ENCODE measurements at regions not wholly inside any gene's neighbourhood (a gene's known extent, or its start where the extent isn't known, plus 50 kb on each side); places are given as distances from the start of the nearest gene placed in this dataset.

DNA sequence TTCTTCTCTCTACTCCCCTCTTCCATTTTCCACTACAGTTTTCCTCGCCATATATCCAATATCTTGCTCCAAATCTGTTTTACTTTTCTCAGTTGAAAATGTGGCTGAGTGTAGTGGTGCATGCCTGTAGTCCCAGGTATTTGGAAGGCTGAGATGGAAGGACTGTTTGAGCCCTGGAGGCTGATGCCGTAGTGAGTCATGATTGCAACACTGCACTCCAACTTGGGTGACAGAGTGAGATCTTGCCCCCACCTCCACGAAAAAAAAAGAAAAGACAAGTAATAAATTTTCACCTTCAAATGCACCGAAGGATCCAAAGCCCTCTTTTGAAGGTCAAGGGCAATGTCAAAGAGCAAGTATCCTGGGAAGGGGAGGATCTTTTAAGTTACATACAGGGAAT is 592.3 kb downstream of the TMEM114 start:
- Histone ChIP-seq H3K27me3 (ENCODE audit: insufficient read depth) (no peaks in the 10 kb centered on the region), H3K79me2 (replicated peaks; ENCODE audit: insufficient read depth) (no peaks in the 10 kb centered on the region), H3K9me2 (ENCODE audit: insufficient read depth) (no peaks in the 10 kb centered on the region), H3F3A (replicated peaks; ENCODE audit: low read depth) (no peaks in the 10 kb centered on the region), H3K36me3 (ENCODE audit: insufficient read depth) (0 out of 2 replicates have a peak, but pooled peaks cover 4% of the 10 kb centered on the region), H3K4me2 (no peak overlapping the region), H3K4me3 (no peak overlapping the region), H3K27ac (ENCODE audit: low read depth) (no peak overlapping the region), H4K20me1 (replicated peaks; ENCODE audit: insufficient read depth) (no peaks in the 10 kb centered on the region), H2AFZ (no peak overlapping the region), H3K4me1 (ENCODE audit: insufficient read depth) (no peaks in the 10 kb centered on the region)
- H3K4me3 Mint-ChIP-seq, result no peak overlapping the region
- no peak overlapping the region for H3K27ac Mint-ChIP-seq
- TF ChIP-seq, protein P1, sequence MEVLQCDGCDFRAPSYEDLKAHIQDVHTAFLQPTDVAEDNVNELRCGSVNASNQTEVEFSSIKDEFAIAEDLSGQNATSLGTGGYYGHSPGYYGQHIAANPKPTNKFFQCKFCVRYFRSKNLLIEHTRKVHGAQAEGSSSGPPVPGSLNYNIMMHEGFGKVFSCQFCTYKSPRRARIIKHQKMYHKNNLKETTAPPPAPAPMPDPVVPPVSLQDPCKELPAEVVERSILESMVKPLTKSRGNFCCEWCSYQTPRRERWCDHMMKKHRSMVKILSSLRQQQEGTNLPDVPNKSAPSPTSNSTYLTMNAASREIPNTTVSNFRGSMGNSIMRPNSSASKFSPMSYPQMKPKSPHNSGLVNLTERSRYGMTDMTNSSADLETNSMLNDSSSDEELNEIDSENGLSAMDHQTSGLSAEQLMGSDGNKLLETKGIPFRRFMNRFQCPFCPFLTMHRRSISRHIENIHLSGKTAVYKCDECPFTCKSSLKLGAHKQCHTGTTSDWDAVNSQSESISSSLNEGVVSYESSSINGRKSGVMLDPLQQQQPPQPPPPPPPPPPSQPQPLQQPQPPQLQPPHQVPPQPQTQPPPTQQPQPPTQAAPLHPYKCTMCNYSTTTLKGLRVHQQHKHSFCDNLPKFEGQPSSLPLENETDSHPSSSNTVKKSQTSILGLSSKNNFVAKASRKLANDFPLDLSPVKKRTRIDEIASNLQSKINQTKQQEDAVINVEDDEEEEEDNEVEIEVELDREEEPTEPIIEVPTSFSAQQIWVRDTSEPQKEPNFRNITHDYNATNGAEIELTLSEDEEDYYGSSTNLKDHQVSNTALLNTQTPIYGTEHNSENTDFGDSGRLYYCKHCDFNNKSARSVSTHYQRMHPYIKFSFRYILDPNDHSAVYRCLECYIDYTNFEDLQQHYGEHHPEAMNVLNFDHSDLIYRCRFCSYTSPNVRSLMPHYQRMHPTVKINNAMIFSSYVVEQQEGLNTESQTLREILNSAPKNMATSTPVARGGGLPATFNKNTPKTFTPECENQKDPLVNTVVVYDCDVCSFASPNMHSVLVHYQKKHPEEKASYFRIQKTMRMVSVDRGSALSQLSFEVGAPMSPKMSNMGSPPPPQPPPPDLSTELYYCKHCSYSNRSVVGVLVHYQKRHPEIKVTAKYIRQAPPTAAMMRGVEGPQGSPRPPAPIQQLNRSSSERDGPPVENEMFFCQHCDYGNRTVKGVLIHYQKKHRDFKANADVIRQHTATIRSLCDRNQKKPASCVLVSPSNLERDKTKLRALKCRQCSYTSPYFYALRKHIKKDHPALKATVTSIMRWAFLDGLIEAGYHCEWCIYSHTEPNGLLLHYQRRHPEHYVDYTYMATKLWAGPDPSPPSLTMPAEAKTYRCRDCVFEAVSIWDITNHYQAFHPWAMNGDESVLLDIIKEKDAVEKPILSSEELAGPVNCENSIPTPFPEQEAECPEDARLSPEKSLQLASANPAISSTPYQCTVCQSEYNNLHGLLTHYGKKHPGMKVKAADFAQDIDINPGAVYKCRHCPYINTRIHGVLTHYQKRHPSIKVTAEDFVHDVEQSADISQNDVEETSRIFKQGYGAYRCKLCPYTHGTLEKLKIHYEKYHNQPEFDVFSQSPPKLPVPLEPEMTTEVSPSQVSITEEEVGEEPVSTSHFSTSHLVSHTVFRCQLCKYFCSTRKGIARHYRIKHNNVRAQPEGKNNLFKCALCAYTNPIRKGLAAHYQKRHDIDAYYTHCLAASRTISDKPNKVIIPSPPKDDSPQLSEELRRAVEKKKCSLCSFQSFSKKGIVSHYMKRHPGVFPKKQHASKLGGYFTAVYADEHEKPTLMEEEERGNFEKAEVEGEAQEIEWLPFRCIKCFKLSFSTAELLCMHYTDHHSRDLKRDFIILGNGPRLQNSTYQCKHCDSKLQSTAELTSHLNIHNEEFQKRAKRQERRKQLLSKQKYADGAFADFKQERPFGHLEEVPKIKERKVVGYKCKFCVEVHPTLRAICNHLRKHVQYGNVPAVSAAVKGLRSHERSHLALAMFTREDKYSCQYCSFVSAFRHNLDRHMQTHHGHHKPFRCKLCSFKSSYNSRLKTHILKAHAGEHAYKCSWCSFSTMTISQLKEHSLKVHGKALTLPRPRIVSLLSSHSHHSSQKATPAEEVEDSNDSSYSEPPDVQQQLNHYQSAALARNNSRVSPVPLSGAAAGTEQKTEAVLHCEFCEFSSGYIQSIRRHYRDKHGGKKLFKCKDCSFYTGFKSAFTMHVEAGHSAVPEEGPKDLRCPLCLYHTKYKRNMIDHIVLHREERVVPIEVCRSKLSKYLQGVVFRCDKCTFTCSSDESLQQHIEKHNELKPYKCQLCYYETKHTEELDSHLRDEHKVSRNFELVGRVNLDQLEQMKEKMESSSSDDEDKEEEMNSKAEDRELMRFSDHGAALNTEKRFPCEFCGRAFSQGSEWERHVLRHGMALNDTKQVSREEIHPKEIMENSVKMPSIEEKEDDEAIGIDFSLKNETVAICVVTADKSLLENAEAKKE (CRISPR knock-in tag; IDR thresholded peaks at IDR 0.05), result no peak
- TF ChIP-seq ZNF331 (CRISPR knock-in tag; IDR thresholded peaks at IDR 0.05; ENCODE audit: low read depth), result no peak
- TF ChIP-seq EZH2 (IDR thresholded peaks at IDR 0.05; ENCODE audit: low read depth, unreplicated experiment), result no peak
- no peak for TF ChIP-seq JUNB (IDR thresholded peaks at IDR 0.05; ENCODE audit: unreplicated experiment)
- no peak for TF ChIP-seq CREB1 (CRISPR knock-in tag; IDR thresholded peaks at IDR 0.05; ENCODE audit: low read depth)
- no peak for TF ChIP-seq NANOG (IDR thresholded peaks at IDR 0.05; ENCODE audit: borderline replicate concordance)
- H3K27me3 Mint-ChIP-seq (ENCODE audit: insufficient read depth, low read depth, poor library complexity), result peaks cover 7% of the 10 kb centered on the region
- DNase-seq (ENCODE audit: low spot score) (no peak), ATAC-seq (no peak)
- H3K4me1 Mint-ChIP-seq, result no peaks in the 10 kb centered on the region
- peaks cover 22% of the 10 kb centered on the region; the same call in 2 of the 3 replicates for H3K9me3 Mint-ChIP-seq
- H3K36me3 Mint-ChIP-seq (ENCODE audit: low read depth), result no peaks in the 10 kb centered on the region; the same call in 2 of the 3 replicates

DNA sequence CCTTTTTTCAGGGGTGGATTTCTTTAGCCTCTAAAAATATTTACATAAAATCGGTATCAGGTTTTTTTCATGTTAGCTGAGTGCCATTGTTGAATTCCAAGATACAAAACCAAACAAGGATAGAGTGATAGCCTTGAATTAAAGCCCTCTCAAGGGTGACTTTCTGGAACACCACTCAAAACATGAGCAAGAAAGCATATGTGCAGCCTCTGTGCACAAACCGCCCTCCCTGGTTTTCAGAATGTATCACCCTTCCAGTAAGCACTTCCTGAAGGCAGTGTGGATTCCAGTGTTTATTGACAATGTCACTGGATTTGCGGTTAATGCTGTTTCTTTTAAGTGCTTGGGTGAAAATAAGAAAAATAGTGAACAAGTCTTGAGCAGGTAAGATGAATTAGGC is 597.7 kb downstream of the TMEM114 start:
- peaks cover 4% of the 10 kb centered on the region for H3K27me3 Mint-ChIP-seq (ENCODE audit: insufficient read depth, low read depth, poor library complexity)
- H3K36me3 ChIP-seq (ENCODE audit: insufficient read depth), result no peaks in the 10 kb centered on the region
- H4K20me1 ChIP-seq (replicated peaks; ENCODE audit: insufficient read depth), result no peaks in the 10 kb centered on the region
- H3K4me3 ChIP-seq, result no peak overlapping the region
- H3K79me2 ChIP-seq (replicated peaks; ENCODE audit: insufficient read depth), result no peaks in the 10 kb centered on the region
- H3K27ac ChIP-seq (ENCODE audit: low read depth), result no peak overlapping the region
- no peak overlapping the region for H3K27ac Mint-ChIP-seq
- no peaks in the 10 kb centered on the region for H3F3A ChIP-seq (replicated peaks; ENCODE audit: low read depth)
- no peaks in the 10 kb centered on the region for H3K36me3 Mint-ChIP-seq (ENCODE audit: low read depth)
- H3K4me2 ChIP-seq, result no peak overlapping the region
- H3K4me1 ChIP-seq (ENCODE audit: insufficient read depth), result no peaks in the 10 kb centered on the region
- H3K9me3 Mint-ChIP-seq, result peaks cover 8% of the 10 kb centered on the region; the same call in 2 of the 3 replicates
- H3K4me1 Mint-ChIP-seq, result no peaks in the 10 kb centered on the region
- H3K27me3 ChIP-seq (ENCODE audit: insufficient read depth), result no peaks in the 10 kb centered on the region
- no peak for ATAC-seq
- no peaks in the 10 kb centered on the region for H3K9me2 ChIP-seq (ENCODE audit: insufficient read depth)
- H3K4me3 Mint-ChIP-seq, result no peak overlapping the region
- H2AFZ ChIP-seq, result no peak overlapping the region
- DNase-seq (ENCODE audit: low spot score), result no peak
- TF ChIP-seq STAT1 (IDR thresholded peaks at IDR 0.05; ENCODE audit: unreplicated experiment) (no peak), EZH2phosphoT487 (IDR thresholded peaks at IDR 0.05; ENCODE audit: unreplicated experiment) (no peak), EZH2 (IDR thresholded peaks at IDR 0.05; ENCODE audit: low read depth, unreplicated experiment) (no peak), POLR2AphosphoS5 (IDR thresholded peaks at IDR 0.05; ENCODE audit: low read depth) (no peak), CREB1 (CRISPR knock-in tag; IDR thresholded peaks at IDR 0.05; ENCODE audit: low read depth) (no peak), NANOG (IDR thresholded peaks at IDR 0.05; ENCODE audit: borderline replicate concordance) (no peak)
- TF ChIP-seq, protein P2, sequence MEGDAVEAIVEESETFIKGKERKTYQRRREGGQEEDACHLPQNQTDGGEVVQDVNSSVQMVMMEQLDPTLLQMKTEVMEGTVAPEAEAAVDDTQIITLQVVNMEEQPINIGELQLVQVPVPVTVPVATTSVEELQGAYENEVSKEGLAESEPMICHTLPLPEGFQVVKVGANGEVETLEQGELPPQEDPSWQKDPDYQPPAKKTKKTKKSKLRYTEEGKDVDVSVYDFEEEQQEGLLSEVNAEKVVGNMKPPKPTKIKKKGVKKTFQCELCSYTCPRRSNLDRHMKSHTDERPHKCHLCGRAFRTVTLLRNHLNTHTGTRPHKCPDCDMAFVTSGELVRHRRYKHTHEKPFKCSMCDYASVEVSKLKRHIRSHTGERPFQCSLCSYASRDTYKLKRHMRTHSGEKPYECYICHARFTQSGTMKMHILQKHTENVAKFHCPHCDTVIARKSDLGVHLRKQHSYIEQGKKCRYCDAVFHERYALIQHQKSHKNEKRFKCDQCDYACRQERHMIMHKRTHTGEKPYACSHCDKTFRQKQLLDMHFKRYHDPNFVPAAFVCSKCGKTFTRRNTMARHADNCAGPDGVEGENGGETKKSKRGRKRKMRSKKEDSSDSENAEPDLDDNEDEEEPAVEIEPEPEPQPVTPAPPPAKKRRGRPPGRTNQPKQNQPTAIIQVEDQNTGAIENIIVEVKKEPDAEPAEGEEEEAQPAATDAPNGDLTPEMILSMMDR (conservative IDR thresholded peaks at IDR 0.05; ENCODE audit: low read depth in 2 of 2), result no peak
- TF ChIP-seq, protein P3, sequence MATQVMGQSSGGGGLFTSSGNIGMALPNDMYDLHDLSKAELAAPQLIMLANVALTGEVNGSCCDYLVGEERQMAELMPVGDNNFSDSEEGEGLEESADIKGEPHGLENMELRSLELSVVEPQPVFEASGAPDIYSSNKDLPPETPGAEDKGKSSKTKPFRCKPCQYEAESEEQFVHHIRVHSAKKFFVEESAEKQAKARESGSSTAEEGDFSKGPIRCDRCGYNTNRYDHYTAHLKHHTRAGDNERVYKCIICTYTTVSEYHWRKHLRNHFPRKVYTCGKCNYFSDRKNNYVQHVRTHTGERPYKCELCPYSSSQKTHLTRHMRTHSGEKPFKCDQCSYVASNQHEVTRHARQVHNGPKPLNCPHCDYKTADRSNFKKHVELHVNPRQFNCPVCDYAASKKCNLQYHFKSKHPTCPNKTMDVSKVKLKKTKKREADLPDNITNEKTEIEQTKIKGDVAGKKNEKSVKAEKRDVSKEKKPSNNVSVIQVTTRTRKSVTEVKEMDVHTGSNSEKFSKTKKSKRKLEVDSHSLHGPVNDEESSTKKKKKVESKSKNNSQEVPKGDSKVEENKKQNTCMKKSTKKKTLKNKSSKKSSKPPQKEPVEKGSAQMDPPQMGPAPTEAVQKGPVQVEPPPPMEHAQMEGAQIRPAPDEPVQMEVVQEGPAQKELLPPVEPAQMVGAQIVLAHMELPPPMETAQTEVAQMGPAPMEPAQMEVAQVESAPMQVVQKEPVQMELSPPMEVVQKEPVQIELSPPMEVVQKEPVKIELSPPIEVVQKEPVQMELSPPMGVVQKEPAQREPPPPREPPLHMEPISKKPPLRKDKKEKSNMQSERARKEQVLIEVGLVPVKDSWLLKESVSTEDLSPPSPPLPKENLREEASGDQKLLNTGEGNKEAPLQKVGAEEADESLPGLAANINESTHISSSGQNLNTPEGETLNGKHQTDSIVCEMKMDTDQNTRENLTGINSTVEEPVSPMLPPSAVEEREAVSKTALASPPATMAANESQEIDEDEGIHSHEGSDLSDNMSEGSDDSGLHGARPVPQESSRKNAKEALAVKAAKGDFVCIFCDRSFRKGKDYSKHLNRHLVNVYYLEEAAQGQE (IDR thresholded peaks at IDR 0.05; ENCODE audit: unreplicated experiment), result no peak

All from GM23338 (cell line).